KMS-11 (cell line): ENCODE measurements at regions not wholly inside any gene's neighbourhood (a gene's known extent, or its start where the extent isn't known, plus 50 kb on each side); places are given as distances from the start of the nearest gene placed in this dataset.
A peak's percentile ranks its signal among the peaks of the same experiment; 100 is the strongest.
"Not testable (repeated sequence)": the region's sequence is repeated elsewhere in the genome, so short reads cannot be mapped to it uniquely, and the experiment has no call there.

ENCODE experiments used
- H2AFZ ChIP-seq: fragments of 200-600 bp; sonication (generic); 2 replicates; pipeline ENCODE4 v1.6.1; 2016; ENCODE audit warnings: antibody characterized with exemption, mixed run types, low read depth
- H3K27ac ChIP-seq: fragments of 200-600 bp; sonication (generic); 2 replicates; pipeline ENCODE4 v1.6.1; 2016; ENCODE audit warnings: mild to moderate bottlenecking, mixed run types
- H3K27me3 ChIP-seq: fragments of 200-600 bp; sonication (generic); 2 replicates; pipeline ENCODE4 v1.6.1; 2017; ENCODE audit warnings: mild to moderate bottlenecking, low read depth, mixed run types, moderate library complexity; ENCODE audit not compliant: insufficient read depth
- H3K36me3 ChIP-seq: fragments of 200-600 bp; sonication (generic); 2 replicates; pipeline ENCODE4 v1.6.1; 2017; ENCODE audit warnings: mild to moderate bottlenecking, mixed run types; ENCODE audit not compliant: insufficient read depth
- H3K4me1 ChIP-seq: fragments of 200-600 bp; sonication (generic); 2 replicates; pipeline ENCODE4 v1.6.1; 2016; ENCODE audit warnings: mild to moderate bottlenecking, low read depth, mixed run types; ENCODE audit not compliant: poor library complexity, severe bottlenecking
- H3K4me2 ChIP-seq: fragments of 200-600 bp; sonication (generic); 2 replicates; pipeline ENCODE4 v1.7.0; 2016; ENCODE audit warnings: mild to moderate bottlenecking, mixed run types
- H3K4me3 ChIP-seq: fragments of 200-600 bp; sonication (generic); IDR thresholded peaks from 2 replicates; pipeline ENCODE4 v1.6.1; 2017; ENCODE audit warnings: low read depth, low read length, mixed read lengths; ENCODE audit not compliant: insufficient read depth
- H3K79me2 ChIP-seq: fragments of 200-600 bp; sonication (generic); 2 replicates; pipeline ENCODE4 v1.6.1; 2016; ENCODE audit warnings: low read depth, mixed run types; ENCODE audit not compliant: insufficient read depth
- H3K9ac ChIP-seq: fragments of 200-600 bp; sonication (generic); 2 replicates; pipeline ENCODE4 v1.6.1; 2016; ENCODE audit warnings: mild to moderate bottlenecking, mixed run types
- H4K20me1 ChIP-seq: fragments of 200-600 bp; sonication (generic); 2 replicates; pipeline ENCODE4 v1.6.1; 2016; ENCODE audit warnings: mild to moderate bottlenecking, mixed run types; ENCODE audit not compliant: insufficient read depth
- CTCF ChIP-seq: fragments of 200-600 bp; sonication (generic); conservative IDR thresholded peaks from 2 replicates; pipeline ENCODE4 v1.6.1; 2017; ENCODE audit warnings: low read depth, mild to moderate bottlenecking, antibody characterized with exemption, low read length, moderate library complexity, mixed read lengths

GRCh38 chr5:1648806-1649205 lies 125.0 kb upstream of the LPCAT1 start:
- Histone ChIP-seq H3K79me2 (no peaks in the 10 kb centered on the region), H4K20me1 (no peaks in the 10 kb centered on the region), H3K4me2 (no peak overlapping the region), H3K9ac (no peak overlapping the region), H2AFZ (no peak overlapping the region), H3K4me3 (no peak overlapping the region), H3K36me3 (no peaks in the 10 kb centered on the region), H3K27ac (no peak overlapping the region), H3K4me1 (peaks cover 24% of the 10 kb centered on the region), H3K27me3 (no peaks in the 10 kb centered on the region; the same call in 1 of the 2 replicates)
- TF ChIP-seq CTCF, result no peak

GRCh38 chr5:1647580-1647979 lies 123.8 kb upstream of the LPCAT1 start:
- Histone ChIP-seq H4K20me1 (no peaks in the 10 kb centered on the region), H3K36me3 (no peaks in the 10 kb centered on the region), H3K4me2 (no peak overlapping the region), H2AFZ (no peak overlapping the region), H3K27ac (no peak overlapping the region), H3K27me3 (peaks cover 5% of the 10 kb centered on the region; the same call in 1 of the 2 replicates), H3K79me2 (no peaks in the 10 kb centered on the region), H3K4me3 (no peak overlapping the region), H3K4me1 (peaks cover 22% of the 10 kb centered on the region), H3K9ac (no peak overlapping the region)
- TF ChIP-seq CTCF, result no peak

GRCh38 chr5:1644810-1645571 lies 121.2 kb upstream of the LPCAT1 start:
- Histone ChIP-seq H2AFZ (peak overlapping the region; percentile 84; the same call in 1 of the 2 replicates), H3K4me3 (no peak overlapping the region)

GRCh38 chr5:1644393-1644809 lies 120.6 kb upstream of the LPCAT1 start:
- not testable (repeated sequence) for H3K27ac ChIP-seq, H4K20me1 ChIP-seq, H3K36me3 ChIP-seq, H3K27me3 ChIP-seq, H3K79me2 ChIP-seq, H3K4me3 ChIP-seq, H3K9ac ChIP-seq, H2AFZ ChIP-seq
- Histone ChIP-seq H3K4me1 (peaks cover 31% of the 10 kb centered on the region), H3K4me2 (peak overlapping the region; percentile 30)

More at GRCh38 chr5:1644810-1645571, 121.2 kb upstream of the LPCAT1 start:
- H3K79me2 ChIP-seq, result no peaks in the 10 kb centered on the region
- no peaks in the 10 kb centered on the region for H4K20me1 ChIP-seq
- peak overlapping the region; percentile 91 for H3K4me2 ChIP-seq
- no peaks in the 10 kb centered on the region for H3K36me3 ChIP-seq
- H3K27ac ChIP-seq, result no peak overlapping the region
- TF ChIP-seq CTCF, result peak; percentile 75
- H3K27me3 ChIP-seq, result peaks cover 5% of the 10 kb centered on the region; the same call in 1 of the 2 replicates
- peaks cover 31% of the 10 kb centered on the region for H3K4me1 ChIP-seq
- no peak overlapping the region; the same call in 1 of the 2 replicates for H3K9ac ChIP-seq

- no peak for TF ChIP-seq CTCF
- H4K20me1 ChIP-seq, result no peaks in the 10 kb centered on the region
- no peak overlapping the region for H2AFZ ChIP-seq
- no peak overlapping the region for H3K9ac ChIP-seq
- H3K4me3 ChIP-seq, result no peak overlapping the region
- peaks cover 5% of the 10 kb centered on the region; the same call in 1 of the 2 replicates for H3K27me3 ChIP-seq
- no peaks in the 10 kb centered on the region for H3K79me2 ChIP-seq
- no peaks in the 10 kb centered on the region for H3K36me3 ChIP-seq
- H3K4me1 ChIP-seq, result peaks cover 31% of the 10 kb centered on the region
- no peak overlapping the region for H3K27ac ChIP-seq
- peak overlapping the region; percentile 30 for H3K4me2 ChIP-seq
Observed at GRCh38 chr5:1643651-1644392, 120.1 kb upstream of the LPCAT1 start.
